ENCODE measurements at regions not wholly inside any gene's neighbourhood (a gene's known extent, or its start where the extent isn't known, plus 50 kb on each side); places are given as distances from the start of the nearest gene placed in this dataset.
"Not testable (repeated sequence)": the region's sequence is repeated elsewhere in the genome, so short reads cannot be mapped to it uniquely, and the experiment has no call there.

DNA sequence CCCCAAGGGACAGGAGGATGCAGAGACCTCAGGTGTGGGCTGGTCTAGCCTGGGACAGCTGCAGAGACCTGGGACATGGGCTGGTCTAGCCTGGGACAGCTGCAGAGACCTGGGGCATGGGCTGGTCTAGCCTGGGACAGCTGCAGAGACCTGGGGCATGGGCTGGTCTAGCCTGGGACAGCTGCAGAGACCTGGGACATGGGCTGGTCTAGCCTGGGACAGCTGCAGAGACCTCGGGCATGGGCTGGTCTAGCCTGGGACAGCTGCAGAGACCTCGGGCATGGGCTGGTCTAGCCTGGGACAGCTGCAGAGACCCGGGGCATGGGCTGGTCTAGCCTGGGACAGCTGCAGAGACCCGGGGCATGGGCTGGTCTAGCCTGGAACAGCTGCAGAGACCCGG, 310.8 kb downstream of the TEX29 start:
- H3K4me1 ChIP-seq (ENCODE audit: control insufficient read depth, insufficient read depth, low read length, poor library complexity, severe bottlenecking); H3K4me3 ChIP-seq (ENCODE audit: extremely low read depth, insufficient read depth, low read length, poor library complexity, severe bottlenecking); H3K9me3 ChIP-seq (ENCODE audit: control insufficient read depth, low read length); H3K36me3 ChIP-seq (ENCODE audit: control insufficient read depth, insufficient read depth, low read length); H3K27ac ChIP-seq (ENCODE audit: low read depth, low read length, severe bottlenecking): not testable (repeated sequence)
- WGBS, 2 experiments (ENCODE audit: insufficient coverage in 2 of 2): 63 to 68% methylated on average over 4 of the region's 5 CpGs

GRCh38 chr13:111632906-111633305, 312.5 kb downstream of the TEX29 start:
- H3K27ac ChIP-seq (ENCODE audit: low read depth, low read length, severe bottlenecking): no peak overlapping the region
- WGBS, 2 experiments (ENCODE audit: insufficient coverage in 2 of 2): 7 to 27% methylated on average over 7 to 8 of the region's 9 CpGs
- no peaks in the 10 kb centered on the region for H3K36me3 ChIP-seq (ENCODE audit: control insufficient read depth, insufficient read depth, low read length)
- no peaks in the 10 kb centered on the region for H3K9me3 ChIP-seq (ENCODE audit: control insufficient read depth, low read length)
- no peaks in the 10 kb centered on the region for H3K4me1 ChIP-seq (ENCODE audit: control insufficient read depth, insufficient read depth, low read length, poor library complexity, severe bottlenecking)
- H3K4me3 ChIP-seq (ENCODE audit: extremely low read depth, insufficient read depth, low read length, poor library complexity, severe bottlenecking): no peak overlapping the region

DNA sequence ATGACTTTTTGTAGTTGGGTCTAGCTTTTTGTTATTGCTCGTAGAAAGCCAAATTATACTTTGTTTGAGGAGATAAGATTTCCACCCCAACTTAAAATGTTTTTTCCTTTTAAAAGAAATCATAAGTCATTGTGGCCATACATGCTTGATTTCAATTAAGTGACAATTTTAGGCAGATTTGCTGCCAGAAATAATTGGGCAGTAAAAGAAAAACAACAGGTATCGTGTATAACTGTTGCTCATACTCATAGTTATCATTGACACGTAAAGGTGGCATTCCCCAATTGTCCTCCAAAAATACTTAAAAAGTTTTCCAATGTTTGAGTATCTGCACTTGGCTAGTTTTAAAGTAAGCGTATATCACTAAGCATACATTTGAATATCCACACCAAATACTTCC, 313.0 kb downstream of the TEX29 start:
- WGBS, 2 experiments (ENCODE audit: insufficient coverage in 2 of 2): 100% methylated on average over 1 of the region's 4 CpGs; no CpG with 5 or more reads in 1 of the 2 experiments
- no peaks in the 10 kb centered on the region for H3K9me3 ChIP-seq (ENCODE audit: control insufficient read depth, low read length)

GRCh38 chr13:111634410-111634809, 314.0 kb downstream of the TEX29 start:
- Histone ChIP-seq H3K36me3 (ENCODE audit: control insufficient read depth, insufficient read depth, low read length) (no peaks in the 10 kb centered on the region), H3K4me3 (ENCODE audit: extremely low read depth, insufficient read depth, low read length, poor library complexity, severe bottlenecking) (no peak overlapping the region), H3K9me3 (ENCODE audit: control insufficient read depth, low read length) (no peaks in the 10 kb centered on the region), H3K27ac (ENCODE audit: low read depth, low read length, severe bottlenecking) (no peak overlapping the region), H3K4me1 (ENCODE audit: control insufficient read depth, insufficient read depth, low read length, poor library complexity, severe bottlenecking) (no peaks in the 10 kb centered on the region)
- 48 to 62% methylated on average over 5 to 6 of the region's 8 CpGs for WGBS, 2 experiments (ENCODE audit: insufficient coverage in 2 of 2)

More for the DNA sequence above, 313.0 kb downstream of the TEX29 start:
- H3K4me1 ChIP-seq (ENCODE audit: control insufficient read depth, insufficient read depth, low read length, poor library complexity, severe bottlenecking): no peaks in the 10 kb centered on the region
- no peaks in the 10 kb centered on the region for H3K36me3 ChIP-seq (ENCODE audit: control insufficient read depth, insufficient read depth, low read length)
- no peak overlapping the region for H3K4me3 ChIP-seq (ENCODE audit: extremely low read depth, insufficient read depth, low read length, poor library complexity, severe bottlenecking)
- no peak overlapping the region for H3K27ac ChIP-seq (ENCODE audit: low read depth, low read length, severe bottlenecking)

GRCh38 chr13:111636271-111636670, 315.8 kb downstream of the TEX29 start:
- Histone ChIP-seq H3K9me3 (ENCODE audit: control insufficient read depth, low read length) (no peaks in the 10 kb centered on the region), H3K4me1 (ENCODE audit: control insufficient read depth, insufficient read depth, low read length, poor library complexity, severe bottlenecking) (no peaks in the 10 kb centered on the region), H3K27ac (ENCODE audit: low read depth, low read length, severe bottlenecking) (no peak overlapping the region), H3K36me3 (ENCODE audit: control insufficient read depth, insufficient read depth, low read length) (no peaks in the 10 kb centered on the region), H3K4me3 (ENCODE audit: extremely low read depth, insufficient read depth, low read length, poor library complexity, severe bottlenecking) (no peak overlapping the region)
- 90 to 93% methylated on average over 8 to 9 of the region's 9 CpGs for WGBS, 2 experiments (ENCODE audit: insufficient coverage in 2 of 2)

DNA sequence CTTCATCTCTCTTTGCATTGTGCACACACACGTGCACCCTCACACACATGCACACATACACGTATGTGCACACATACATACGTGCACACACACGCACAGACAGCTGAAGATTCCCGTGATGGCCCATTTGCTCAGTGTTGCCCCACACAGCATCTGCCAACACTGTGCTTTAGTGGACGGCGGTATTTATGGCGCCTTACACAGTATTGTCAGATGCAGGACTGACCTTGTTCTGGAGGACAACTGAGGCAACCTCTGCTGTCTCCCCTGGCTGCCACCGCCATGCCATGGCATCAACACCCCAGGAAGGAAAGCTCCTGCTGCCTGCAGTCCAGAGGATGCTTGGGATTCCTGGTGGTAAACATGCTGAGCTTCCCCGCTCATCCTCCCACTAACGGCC, 316.4 kb downstream of the TEX29 start:
- WGBS, 2 experiments (ENCODE audit: insufficient coverage in 2 of 2): 75 to 76% methylated on average over 9 of the region's 11 CpGs
- Histone ChIP-seq H3K36me3 (ENCODE audit: control insufficient read depth, insufficient read depth, low read length) (no peaks in the 10 kb centered on the region), H3K9me3 (ENCODE audit: control insufficient read depth, low read length) (no peaks in the 10 kb centered on the region), H3K4me3 (ENCODE audit: extremely low read depth, insufficient read depth, low read length, poor library complexity, severe bottlenecking) (no peak overlapping the region), H3K4me1 (ENCODE audit: control insufficient read depth, insufficient read depth, low read length, poor library complexity, severe bottlenecking) (no peaks in the 10 kb centered on the region), H3K27ac (ENCODE audit: low read depth, low read length, severe bottlenecking) (no peak overlapping the region)

GRCh38 chr13:111637365-111637764, 316.9 kb downstream of the TEX29 start:
- H3K27ac ChIP-seq (ENCODE audit: low read depth, low read length, severe bottlenecking): no peak overlapping the region
- H3K4me1 ChIP-seq (ENCODE audit: control insufficient read depth, insufficient read depth, low read length, poor library complexity, severe bottlenecking): no peaks in the 10 kb centered on the region
- H3K9me3 ChIP-seq (ENCODE audit: control insufficient read depth, low read length): no peaks in the 10 kb centered on the region
- H3K36me3 ChIP-seq (ENCODE audit: control insufficient read depth, insufficient read depth, low read length): no peaks in the 10 kb centered on the region
- no peak overlapping the region for H3K4me3 ChIP-seq (ENCODE audit: extremely low read depth, insufficient read depth, low read length, poor library complexity, severe bottlenecking)
- WGBS, 2 experiments (ENCODE audit: insufficient coverage in 2 of 2): 87 to 95% methylated on average over 12 of the region's 12 CpGs

GRCh38 chr13:111638233-111638632, 317.8 kb downstream of the TEX29 start:
- Histone ChIP-seq H3K36me3 (ENCODE audit: control insufficient read depth, insufficient read depth, low read length) (no peaks in the 10 kb centered on the region), H3K9me3 (ENCODE audit: control insufficient read depth, low read length) (no peaks in the 10 kb centered on the region), H3K4me1 (ENCODE audit: control insufficient read depth, insufficient read depth, low read length, poor library complexity, severe bottlenecking) (no peaks in the 10 kb centered on the region), H3K4me3 (ENCODE audit: extremely low read depth, insufficient read depth, low read length, poor library complexity, severe bottlenecking) (no peak overlapping the region), H3K27ac (ENCODE audit: low read depth, low read length, severe bottlenecking) (no peak overlapping the region)
- 100% methylated on average over 1 of the region's 1 CpG for WGBS, 2 experiments (ENCODE audit: insufficient coverage in 2 of 2)

DNA sequence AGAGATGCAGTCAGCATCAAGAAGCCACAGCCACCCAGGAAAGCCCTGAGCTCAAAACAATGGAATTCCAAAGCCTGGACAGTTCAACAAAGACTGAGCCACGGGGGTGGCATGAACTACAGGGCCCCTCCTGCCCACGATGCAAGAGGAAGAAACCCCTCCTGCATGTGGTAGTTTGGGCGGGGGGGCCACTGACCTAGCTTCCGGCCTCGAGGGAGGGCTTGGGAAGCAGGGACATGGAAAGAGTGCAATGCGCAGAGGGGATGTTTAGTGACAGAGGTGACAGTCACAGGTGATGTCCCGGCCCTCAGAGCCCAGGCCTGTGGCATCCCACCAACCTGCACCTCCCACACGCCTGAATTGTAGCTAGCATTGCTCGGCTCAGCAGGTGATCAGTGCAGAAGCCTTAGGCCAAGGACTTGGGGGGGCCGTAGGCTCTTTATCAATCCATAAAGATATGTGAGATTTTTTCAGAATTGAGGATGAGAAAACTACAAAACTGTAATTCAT, 318.8 kb downstream of the TEX29 start:
- 75 to 77% methylated on average over 7 to 8 of the region's 10 CpGs for WGBS, 2 experiments (ENCODE audit: insufficient coverage in 2 of 2)
- Histone ChIP-seq H3K9me3 (ENCODE audit: control insufficient read depth, low read length) (no peaks in the 10 kb centered on the region), H3K27ac (ENCODE audit: low read depth, low read length, severe bottlenecking) (no peak overlapping the region), H3K4me3 (ENCODE audit: extremely low read depth, insufficient read depth, low read length, poor library complexity, severe bottlenecking) (no peak overlapping the region), H3K36me3 (ENCODE audit: control insufficient read depth, insufficient read depth, low read length) (no peaks in the 10 kb centered on the region), H3K4me1 (ENCODE audit: control insufficient read depth, insufficient read depth, low read length, poor library complexity, severe bottlenecking) (no peaks in the 10 kb centered on the region)

DNA sequence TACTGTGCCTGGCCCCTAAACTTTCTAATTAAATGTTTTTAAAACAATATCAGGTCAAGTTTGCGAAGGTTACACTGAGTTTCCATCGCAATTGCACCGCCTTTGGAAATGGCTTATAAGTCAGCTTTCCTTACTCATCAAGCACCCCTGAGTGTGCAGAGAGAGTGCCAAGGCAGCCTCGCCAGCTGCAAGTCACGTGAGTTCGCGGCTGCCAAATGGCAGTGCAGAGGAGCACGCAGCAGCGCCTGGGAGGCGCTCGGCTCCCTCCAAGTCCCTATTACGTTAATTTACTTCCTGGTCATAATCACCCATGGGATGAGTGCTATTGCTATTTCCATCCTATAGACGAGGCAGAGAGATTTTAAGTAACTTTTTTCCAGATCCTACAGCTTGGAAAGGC, 319.6 kb downstream of the TEX29 start:
- Histone ChIP-seq H3K4me1 (ENCODE audit: control insufficient read depth, insufficient read depth, low read length, poor library complexity, severe bottlenecking) (no peaks in the 10 kb centered on the region), H3K4me3 (ENCODE audit: extremely low read depth, insufficient read depth, low read length, poor library complexity, severe bottlenecking) (no peak overlapping the region), H3K9me3 (ENCODE audit: control insufficient read depth, low read length) (no peaks in the 10 kb centered on the region), H3K36me3 (ENCODE audit: control insufficient read depth, insufficient read depth, low read length) (no peaks in the 10 kb centered on the region), H3K27ac (ENCODE audit: low read depth, low read length, severe bottlenecking) (no peak overlapping the region)
- 95 to 99% methylated on average over 11 to 12 of the region's 13 CpGs for WGBS, 2 experiments (ENCODE audit: insufficient coverage in 2 of 2)

- H3K36me3 ChIP-seq (ENCODE audit: control insufficient read depth, insufficient read depth, low read length): no peaks in the 10 kb centered on the region
- H3K9me3 ChIP-seq (ENCODE audit: control insufficient read depth, low read length): no peaks in the 10 kb centered on the region
- no peak overlapping the region for H3K4me3 ChIP-seq (ENCODE audit: extremely low read depth, insufficient read depth, low read length, poor library complexity, severe bottlenecking)
- H3K27ac ChIP-seq (ENCODE audit: low read depth, low read length, severe bottlenecking): no peak overlapping the region
- 75 to 76% methylated on average over 7 to 9 of the region's 9 CpGs for WGBS, 2 experiments (ENCODE audit: insufficient coverage in 2 of 2)
- no peaks in the 10 kb centered on the region for H3K4me1 ChIP-seq (ENCODE audit: control insufficient read depth, insufficient read depth, low read length, poor library complexity, severe bottlenecking)
Observed at GRCh38 chr13:111640476-111640875, 320.0 kb downstream of the TEX29 start.
